Head of caudate nucleus (tissue), 42 donors: ENCODE measurements at regions not wholly inside any gene's neighbourhood (a gene's known extent, or its start where the extent isn't known, plus 50 kb on each side); places are given as distances from the start of the nearest gene placed in this dataset.
"Not testable (repeated sequence)": the region's sequence is repeated elsewhere in the genome, so short reads cannot be mapped to it uniquely, and the experiment has no call there.

Experiments used
- DNase-seq, 42 donors: peaks; one replicate each; pipeline versions ENCODE4 v3.0.0 to v3.0.0-alpha.2; 2020 to 2021; ENCODE audit warnings: mixed read lengths in 7 of 42
- intact Hi-C: fragments of 100-400 bp; cut with DNase I; formaldehyde crosslinking; loops from one replicate; pipeline ENCODE4 v1.15.0; 2022

GRCh38 chr1:119191325-119191724 lies 50.9 kb upstream of the WARS2 start:
- no peak for DNase-seq
- intact Hi-C loops, result no loop called here

DNA sequence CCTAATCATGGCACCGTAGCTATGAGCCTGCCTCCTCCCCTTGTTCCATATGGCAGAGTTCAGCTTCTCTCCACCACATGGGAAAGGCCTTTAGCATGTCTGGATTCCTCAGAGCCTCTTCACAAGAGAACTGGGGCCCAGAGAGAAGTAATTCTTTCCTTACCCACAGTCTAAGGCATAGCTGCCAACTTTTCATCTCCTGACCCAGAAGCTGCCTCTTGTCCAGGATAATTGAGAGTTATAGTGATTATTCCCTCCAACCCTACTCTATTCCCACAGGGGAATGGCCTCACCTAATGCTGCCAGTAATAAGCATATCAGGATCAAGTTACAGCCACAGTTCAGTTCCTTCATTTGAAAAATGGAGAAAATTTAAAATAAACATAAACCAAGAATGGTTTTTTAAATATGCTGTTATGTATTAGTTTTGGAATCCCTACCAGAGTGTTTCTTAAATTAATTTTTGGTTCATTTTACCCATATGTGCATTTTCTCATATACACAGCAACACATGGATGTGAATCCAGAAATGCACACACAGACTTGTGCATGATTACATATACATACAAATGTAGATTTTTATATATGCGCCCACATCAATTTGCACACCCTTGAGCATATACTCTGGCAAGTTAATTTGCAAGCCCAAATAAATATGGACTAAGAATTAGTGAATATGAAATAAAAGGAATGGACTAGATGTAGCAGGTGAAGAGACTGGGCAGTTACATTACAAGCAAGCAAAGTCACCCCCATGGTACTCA lies 63.9 kb upstream of the WARS2 start:
- DNase-seq, result no peak
- intact Hi-C loops, result no loop called here

GRCh38 chr1:119204961-119205357 lies 64.5 kb upstream of the WARS2 start:
- DNase-seq, result no peak
- intact Hi-C loops, result no loop called here

DNA sequence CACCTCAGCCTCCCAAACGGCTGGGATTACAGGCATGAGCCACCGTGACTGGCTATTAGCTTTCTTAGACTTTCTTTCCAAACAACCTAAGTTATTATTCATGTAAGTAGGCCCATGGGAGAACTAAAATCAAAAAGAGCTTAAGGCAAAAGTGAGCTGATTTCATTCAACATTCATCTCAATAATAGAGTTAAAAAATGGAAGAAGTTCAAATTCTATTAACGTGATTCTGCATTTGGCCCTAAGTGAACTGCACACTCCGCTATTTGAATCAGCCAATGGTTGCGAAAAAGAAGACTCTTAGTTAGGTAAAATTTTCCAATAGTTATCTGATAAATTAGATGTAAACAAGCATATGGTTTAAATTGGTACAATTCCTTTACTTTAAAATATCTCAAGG lies 68.6 kb upstream of the WARS2 start:
- DNase-seq, result no peak
- intact Hi-C loops, result no loop called here

GRCh38 chr1:119209596-119210295 lies 69.3 kb upstream of the WARS2 start:
- intact Hi-C loops, result no loop called here
- no peak for DNase-seq

- DNase-seq, result no peak
- intact Hi-C loops, result no loop called here
Observed at GRCh38 chr1:119210296-119210649, 69.8 kb upstream of the WARS2 start.

DNA sequence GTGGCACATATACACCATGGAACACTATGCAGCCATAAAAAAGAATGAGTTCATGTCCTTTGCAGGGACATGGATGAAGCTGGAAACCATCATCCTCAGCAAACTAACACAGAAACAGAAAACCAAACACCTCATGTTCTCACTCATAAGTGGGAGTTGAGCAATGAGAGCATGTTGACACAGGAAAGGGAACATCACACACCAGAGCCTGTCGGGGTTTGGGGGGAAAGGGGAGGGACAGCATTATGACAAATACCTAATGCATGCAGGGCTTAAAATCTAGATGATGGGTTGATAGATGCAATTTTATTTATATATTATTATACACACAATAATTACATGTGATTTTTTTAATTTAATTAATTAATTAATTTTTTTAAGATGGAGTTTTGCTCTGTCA lies 72.8 kb upstream of the WARS2 start:
- DNase-seq, intact Hi-C loops: not testable (repeated sequence)

DNA sequence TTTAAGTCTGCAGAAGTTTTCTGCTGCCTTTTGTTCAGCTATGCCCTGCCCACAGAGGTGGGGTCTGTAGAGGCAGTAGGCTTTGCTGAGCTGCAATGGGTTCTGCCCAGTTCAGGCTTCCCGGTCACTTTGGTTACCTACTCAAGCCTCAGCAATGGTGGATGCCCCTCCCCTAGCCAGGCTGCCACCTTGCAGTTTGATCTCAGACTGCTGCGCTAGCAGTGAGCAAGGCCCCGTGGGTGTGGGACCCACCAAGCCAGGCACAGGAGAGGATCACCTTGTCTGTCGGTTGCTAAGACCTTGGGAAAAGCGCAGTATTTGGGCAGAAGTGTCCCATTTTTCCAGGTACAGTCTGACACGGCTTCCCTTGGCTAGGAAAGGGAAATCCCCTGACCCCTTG lies 74.5 kb upstream of the WARS2 start:
- intact Hi-C loops, result not testable (repeated sequence)

GRCh38 chr1:119217309-119217828 lies 76.9 kb upstream of the WARS2 start:
- intact Hi-C loops, result no loop called here

More for the DNA sequence above, 74.5 kb upstream of the WARS2 start:
- DNase-seq, result not testable (repeated sequence)

GRCh38 chr1:119219711-119220110 lies 79.3 kb upstream of the WARS2 start:
- no peak for DNase-seq
- intact Hi-C loops, result no loop called here

More at GRCh38 chr1:119217309-119217828, 76.9 kb upstream of the WARS2 start:
- no peak for DNase-seq

- intact Hi-C loops, result no loop called here
Observed at GRCh38 chr1:119220991-119221390, 80.5 kb upstream of the WARS2 start.

DNA sequence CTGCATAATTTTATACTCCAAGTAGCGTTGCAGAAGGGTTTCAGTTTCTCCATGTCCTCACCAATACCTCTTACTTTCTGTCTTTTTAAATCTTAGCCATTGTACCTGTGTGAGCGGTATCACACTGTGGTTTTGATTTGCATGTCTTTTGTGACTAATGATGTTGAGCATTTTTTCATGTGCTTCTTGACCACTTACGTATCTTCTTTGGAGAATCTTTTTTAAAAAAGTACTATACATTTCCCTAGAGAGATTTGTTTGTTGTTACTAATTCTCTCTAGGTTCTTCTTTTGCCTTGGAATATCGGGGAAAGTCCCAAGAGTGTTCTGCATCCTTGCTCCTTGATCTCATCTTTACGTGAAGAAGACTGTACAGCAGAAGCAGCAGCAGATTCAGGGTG lies 81.8 kb upstream of the WARS2 start:
- no peak for DNase-seq

More at GRCh38 chr1:119220991-119221390, 80.5 kb upstream of the WARS2 start:
- no peak for DNase-seq

GRCh38 chr1:119225265-119225664 lies 84.8 kb upstream of the WARS2 start:
- intact Hi-C loops, result no loop called here
- no peak for DNase-seq

More for the DNA sequence above, 81.8 kb upstream of the WARS2 start:
- intact Hi-C loops, result no loop called here

- DNase-seq, result no peak
- intact Hi-C loops, result no loop called here
Observed at GRCh38 chr1:119225831-119226230, 85.4 kb upstream of the WARS2 start.

- intact Hi-C loops, result no loop called here
- DNase-seq, result no peak
Observed at GRCh38 chr1:119226321-119226720, 85.9 kb upstream of the WARS2 start.

DNA sequence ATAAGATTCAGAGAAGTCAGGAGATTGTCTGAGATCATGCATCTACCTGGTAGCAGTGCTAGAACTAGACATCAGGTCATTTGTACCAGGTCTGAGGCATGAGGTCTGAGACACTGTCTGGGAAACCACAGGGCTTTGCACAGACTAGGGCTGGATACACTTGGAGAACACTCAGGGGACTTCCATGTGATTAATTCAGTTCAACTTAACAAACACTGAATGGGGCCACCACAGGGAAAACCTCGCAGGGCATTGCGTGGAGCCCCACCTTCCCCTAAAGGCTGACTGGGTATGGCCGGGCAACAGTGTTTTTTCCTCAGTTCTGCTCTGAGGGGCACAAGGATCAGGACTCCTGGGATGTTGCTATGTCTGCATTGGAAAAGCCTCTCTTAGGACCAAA lies 86.5 kb upstream of the WARS2 start:
- intact Hi-C loops, result no loop called here
- no peak for DNase-seq

- intact Hi-C loops, result no loop called here
- DNase-seq, result no peak
Observed at GRCh38 chr1:119227456-119227855, 87.0 kb upstream of the WARS2 start.

GRCh38 chr1:119228335-119229080 lies 88.1 kb upstream of the WARS2 start:
- intact Hi-C loops, result no loop called here
- DNase-seq, result no peak

- DNase-seq, result no peak
- intact Hi-C loops, result no loop called here
Observed at GRCh38 chr1:119235120-119235519, 94.7 kb upstream of the WARS2 start.

- intact Hi-C loops, result no loop called here
- no peak for DNase-seq
Observed at GRCh38 chr1:119245881-119246280, 105.4 kb upstream of the WARS2 start.
